Kidney glomerular epithelial cell (primary cell): ENCODE measurements at regions not wholly inside any gene's neighbourhood (a gene's known extent, or its start where the extent isn't known, plus 50 kb on each side); places are given as distances from the start of the nearest gene placed in this dataset.
"Not testable (repeated sequence)": the region's sequence is repeated elsewhere in the genome, so short reads cannot be mapped to it uniquely, and the experiment has no call there.

Experiments used
- DNase-seq: peaks from one replicate; lab custom pipeline; 2025; lab: John Stamatoyannopoulos, UW

- DNase-seq: no peak
Measured at GRCh38 chr4:188435381-188435780, 296.1 kb downstream of the TRIML1 start.

DNA sequence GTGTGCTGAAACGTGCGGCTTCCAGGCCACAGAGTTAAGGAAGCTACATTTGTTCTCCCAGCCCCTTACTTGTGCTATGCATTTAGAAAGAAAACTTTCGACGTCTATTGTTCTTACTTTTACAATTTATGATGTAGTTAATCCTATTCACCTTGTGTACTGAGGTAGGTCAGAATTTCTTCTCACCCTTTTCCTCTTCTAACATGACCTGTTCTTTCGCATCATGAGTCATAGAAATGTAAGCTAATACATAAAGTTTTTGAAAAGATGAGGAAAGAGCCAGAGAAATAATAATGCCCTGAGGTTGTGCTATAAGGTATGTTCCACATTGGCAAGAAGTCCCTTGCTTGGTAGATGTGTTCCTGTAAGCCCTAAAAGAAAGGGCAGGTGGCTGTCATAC lies 298.3 kb downstream of the TRIML1 start:
- no peak for DNase-seq

DNA sequence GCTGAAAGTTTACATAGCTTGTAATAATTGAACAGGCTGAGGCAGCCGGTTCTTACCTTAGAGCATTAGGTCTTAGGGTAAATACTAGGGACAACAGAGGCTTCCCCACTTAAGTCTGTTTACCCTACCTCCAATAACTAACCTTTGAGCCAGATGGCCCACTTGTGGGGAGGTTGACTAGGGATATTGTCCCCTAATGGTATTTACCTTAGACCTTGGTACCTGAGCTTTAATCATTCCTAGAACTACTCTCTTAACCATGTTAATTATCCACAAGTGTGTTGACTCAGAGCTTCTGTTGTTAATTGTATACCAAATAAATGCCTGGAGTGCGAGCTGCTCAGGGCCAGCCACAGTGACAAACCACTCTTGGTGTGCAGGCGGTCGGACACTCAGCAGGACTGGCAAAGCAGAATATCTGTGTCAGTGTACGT lies 299.2 kb downstream of the TRIML1 start:
- not testable (repeated sequence) for DNase-seq

- no peak for DNase-seq
Measured at GRCh38 chr4:188439641-188440311, 300.5 kb downstream of the TRIML1 start.

DNA sequence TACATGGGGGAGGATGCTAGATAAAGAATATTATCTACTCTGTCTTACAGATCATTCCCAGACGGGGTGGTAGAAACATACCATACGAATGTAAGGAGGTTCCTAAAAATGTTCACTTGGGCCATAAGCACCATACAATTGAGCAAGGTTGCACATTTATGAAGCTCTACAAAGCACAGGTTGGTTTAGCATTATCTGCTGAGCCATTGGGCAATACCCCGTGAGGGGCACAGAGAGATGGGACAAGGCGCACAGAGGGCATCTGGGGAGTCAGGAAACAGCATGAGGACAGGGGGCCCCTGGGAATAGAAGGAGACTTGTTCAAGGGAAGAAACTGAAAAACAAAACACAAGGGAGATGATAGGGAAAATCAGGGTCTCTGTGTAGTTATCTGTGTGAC lies 305.3 kb downstream of the TRIML1 start:
- DNase-seq: no peak

DNA sequence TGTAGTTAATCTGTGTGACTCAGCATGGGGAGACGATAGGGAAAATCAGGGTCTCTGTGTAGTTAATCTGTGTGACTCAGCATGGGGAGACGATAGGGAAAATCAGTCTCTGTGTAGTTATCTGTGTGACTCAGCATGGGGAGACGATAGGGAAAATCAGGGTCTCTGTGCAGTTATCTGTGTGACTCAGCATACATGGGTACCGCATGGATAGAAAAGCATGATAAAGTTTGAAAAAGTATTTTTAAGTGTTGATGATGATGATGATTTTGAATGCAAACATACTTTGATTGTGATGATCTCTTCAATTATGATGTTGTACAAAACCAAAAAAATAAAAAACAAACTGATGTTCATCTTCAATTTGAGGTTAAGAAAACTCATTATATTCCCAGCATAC lies 309.8 kb downstream of the TRIML1 start:
- not testable (repeated sequence) for DNase-seq

DNA sequence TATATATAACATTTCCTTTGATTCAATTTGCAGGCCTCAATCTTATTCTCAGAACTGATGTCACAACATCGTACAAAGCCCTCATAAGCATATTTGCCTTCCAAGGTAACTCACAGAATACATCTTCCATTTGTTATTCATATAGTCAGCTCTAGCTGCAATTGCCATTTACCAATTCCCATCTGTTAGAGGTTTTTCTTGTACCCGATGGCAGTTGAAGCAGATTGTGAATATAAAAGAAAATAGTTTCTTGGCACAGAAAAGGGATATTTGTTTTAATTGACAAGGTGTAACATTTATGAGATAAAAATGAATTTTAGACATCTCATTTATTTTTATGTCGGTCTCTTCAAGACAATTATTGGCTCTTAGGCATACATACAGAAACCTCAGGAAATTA lies 311.3 kb downstream of the TRIML1 start:
- no peak for DNase-seq

- DNase-seq: no peak
Measured at GRCh38 chr4:188452097-188452496, 312.9 kb downstream of the TRIML1 start.

DNA sequence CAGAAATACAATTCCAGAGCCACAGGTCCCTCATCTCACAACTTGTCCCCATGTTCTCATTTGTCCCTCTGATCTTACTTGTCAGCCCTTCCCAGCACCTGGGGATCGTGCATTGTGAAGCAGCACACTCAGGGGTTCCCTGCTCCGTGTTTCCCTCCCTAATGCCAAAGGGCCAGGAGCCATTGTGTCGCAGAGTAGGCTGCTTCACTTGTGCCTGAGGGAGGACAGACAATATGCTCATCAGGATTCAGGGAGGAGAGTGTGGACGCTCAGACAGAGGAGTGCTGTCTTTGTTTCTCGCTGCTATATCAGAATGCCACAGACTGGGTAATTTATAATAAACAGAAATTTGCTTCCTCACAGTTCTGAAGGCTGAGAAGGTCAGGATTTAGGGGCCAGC lies 315.3 kb downstream of the TRIML1 start:
- DNase-seq: no peak

GRCh38 chr4:188455062-188455752 lies 316.0 kb downstream of the TRIML1 start:
- no peak for DNase-seq

GRCh38 chr4:188459381-188459780 lies 320.1 kb downstream of the TRIML1 start:
- no peak for DNase-seq

- no peak for DNase-seq
Measured at GRCh38 chr4:188463909-188464308, 324.7 kb downstream of the TRIML1 start.

DNA sequence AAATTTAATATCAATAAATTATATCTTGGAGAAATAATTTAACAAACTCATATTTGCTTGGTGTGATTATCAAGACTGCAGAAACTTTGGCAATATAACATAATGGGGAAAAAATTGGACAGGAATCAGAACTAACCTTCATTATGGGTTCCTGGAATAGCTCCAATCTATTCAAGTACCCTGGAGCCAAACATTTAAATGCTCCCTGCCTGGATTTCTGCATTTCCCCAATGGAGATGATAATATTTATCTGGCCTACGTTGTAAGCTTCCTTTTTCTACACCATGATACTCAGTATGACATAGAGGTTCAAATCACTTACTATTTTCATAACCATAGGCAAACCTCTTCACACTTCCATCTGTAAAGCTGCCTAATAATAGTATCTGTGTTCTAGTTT lies 326.8 kb downstream of the TRIML1 start:
- no peak for DNase-seq

DNA sequence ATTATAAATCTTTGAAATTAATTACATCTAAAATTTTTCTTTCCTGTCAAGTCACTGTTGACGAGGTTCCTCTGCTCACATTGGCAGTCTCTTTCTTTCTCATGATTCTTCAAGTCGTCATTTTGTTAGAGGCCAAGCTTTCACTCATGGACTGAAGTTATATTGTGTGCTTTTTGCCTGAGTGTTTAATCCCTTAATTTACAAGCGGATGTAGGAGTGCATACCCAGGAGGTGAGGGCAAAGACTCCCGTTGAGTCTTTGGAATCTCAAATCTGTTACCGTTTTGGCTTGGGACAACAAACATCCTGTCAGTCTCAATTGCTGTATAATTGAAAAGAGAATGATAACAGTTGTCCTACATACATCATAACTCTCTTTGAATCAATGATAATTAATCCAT lies 345.0 kb downstream of the TRIML1 start:
- DNase-seq: no peak

DNA sequence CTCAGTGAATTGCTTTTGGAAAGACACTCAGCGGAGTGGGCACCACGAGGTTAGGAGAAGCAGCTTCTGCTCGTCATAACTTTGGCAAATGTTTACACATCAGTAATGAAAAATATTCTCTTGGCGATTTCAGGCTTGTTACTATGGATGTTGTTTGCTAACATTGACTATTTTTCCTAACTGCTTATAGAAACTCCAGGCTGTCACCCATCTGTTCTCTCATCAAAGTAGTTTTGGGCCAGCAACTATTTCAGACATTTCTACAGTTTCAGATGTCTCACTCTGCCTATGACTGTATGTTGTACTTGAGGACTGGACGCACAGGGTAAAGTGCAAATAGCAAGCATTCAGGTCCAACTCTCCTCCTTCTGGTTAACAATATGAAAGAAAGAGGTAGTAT lies 346.7 kb downstream of the TRIML1 start:
- DNase-seq: no peak

- DNase-seq: no peak
Measured at GRCh38 chr4:188492886-188493285, 353.6 kb downstream of the TRIML1 start.

GRCh38 chr4:188495169-188495568 lies 355.9 kb downstream of the TRIML1 start:
- no peak for DNase-seq

- DNase-seq: no peak
Measured at GRCh38 chr4:188511431-188511830, 372.2 kb downstream of the TRIML1 start.

GRCh38 chr4:188532751-188533150 lies 393.5 kb downstream of the TRIML1 start:
- no peak for DNase-seq

- no peak for DNase-seq
Measured at GRCh38 chr4:188534297-188534696, 395.1 kb downstream of the TRIML1 start.

- no peak for DNase-seq
Measured at GRCh38 chr4:188534917-188535316, 395.7 kb downstream of the TRIML1 start.

- DNase-seq: no peak
Measured at GRCh38 chr4:188536826-188537225, 397.6 kb downstream of the TRIML1 start.

DNA sequence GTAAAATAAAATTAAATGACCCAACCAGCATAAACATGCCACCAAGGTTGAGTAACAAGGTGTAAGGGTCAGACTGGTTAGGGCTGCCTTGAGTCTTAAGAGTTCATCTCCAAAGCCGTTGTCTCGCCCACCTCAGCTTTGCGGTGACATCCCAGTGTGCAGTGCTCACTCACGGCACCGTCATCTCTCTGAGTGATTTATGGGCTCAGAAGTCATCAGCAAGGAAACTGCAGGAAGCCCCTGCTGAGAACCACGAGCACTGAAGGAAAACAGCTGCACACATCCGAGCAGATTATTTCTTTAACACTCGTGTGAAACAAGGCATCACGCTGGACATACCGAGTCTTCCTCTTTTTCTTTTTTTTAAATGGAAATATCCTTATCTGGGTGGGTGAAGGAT lies 411.1 kb downstream of the TRIML1 start:
- no peak for DNase-seq

GRCh38 chr4:188551156-188551555 lies 411.9 kb downstream of the TRIML1 start:
- DNase-seq: no peak
